ENCODE measurements at regions not wholly inside any gene's neighbourhood (a gene's known extent, or its start where the extent isn't known, plus 50 kb on each side); places are given as distances from the start of the nearest gene placed in this dataset.
"Not testable (repeated sequence)": the region's sequence is repeated elsewhere in the genome, so short reads cannot be mapped to it uniquely, and the experiment has no call there.

- not testable (repeated sequence) for TF ChIP-seq INSM2 (tag by site-specific recombination; IDR thresholded peaks at IDR 0.05); CTCF (tag by site-specific recombination; IDR thresholded peaks at IDR 0.05); KLF1 (tag by site-specific recombination; IDR thresholded peaks at IDR 0.05); ZNF10 (tag by site-specific recombination; IDR thresholded peaks at IDR 0.05); ZNF302 (tag by site-specific recombination; IDR thresholded peaks at IDR 0.05; ENCODE audit: low read depth); ZNF18 (tag by site-specific recombination; IDR thresholded peaks at IDR 0.05); HOXD13 (CRISPR knock-in tag; IDR thresholded peaks at IDR 0.05; ENCODE audit: borderline replicate concordance); ZNF433 (tag by site-specific recombination; IDR thresholded peaks at IDR 0.05; ENCODE audit: low read depth); PATZ1 (tag by site-specific recombination; IDR thresholded peaks at IDR 0.05); YY1 (tag by site-specific recombination; IDR thresholded peaks at IDR 0.05); ZNF274 (IDR thresholded peaks at IDR 0.05; ENCODE audit: low read length); ZNF274 (tag by site-specific recombination; IDR thresholded peaks at IDR 0.05; ENCODE audit: borderline replicate concordance); ZBTB21 (tag by site-specific recombination; IDR thresholded peaks at IDR 0.05); ZSCAN23 (tag by site-specific recombination; IDR thresholded peaks at IDR 0.05)
These were observed 166.4 kb downstream of the TPBG start for GRCh38 chr6:82529960-82530460.

All from HEK293 (cell line).